DND-41 (cell line): ENCODE measurements at regions not wholly inside any gene's neighbourhood (a gene's known extent, or its start where the extent isn't known, plus 50 kb on each side); places are given as distances from the start of the nearest gene placed in this dataset.
"Not testable (repeated sequence)": the region's sequence is repeated elsewhere in the genome, so short reads cannot be mapped to it uniquely, and the experiment has no call there.

Experiments used
- ATAC-seq: fragments of 200-7000 bp; cut with Tn5 transposase; 3 replicates; pipeline ENCODE4 v1.9.1; 2021; ENCODE audit warnings: low read depth; ENCODE audit not compliant: insufficient read depth
- DNase-seq: peaks from one replicate; pipeline ENCODE4 v3.0.0-alpha.2; 2020
- H2AFZ ChIP-seq: 2 replicates; pipeline ENCODE4 v1.6.0; 2012; ENCODE audit warnings: low read depth, low read length
- H3K27ac ChIP-seq: 2 replicates; pipeline ENCODE4 v1.5.1; 2012; ENCODE audit warnings: low read length, inconsistent platforms
- H3K27me3 ChIP-seq: fragments of 200-600 bp; sonication (generic); 2 replicates; pipeline ENCODE4 v1.6.0; 2012; ENCODE audit warnings: low read length, mild to moderate bottlenecking, inconsistent platforms; ENCODE audit not compliant: insufficient read depth, poor library complexity
- H3K36me3 ChIP-seq: 2 replicates; pipeline ENCODE4 v1.5.1; 2012; ENCODE audit warnings: low read length, inconsistent platforms; ENCODE audit not compliant: insufficient read depth
- H3K4me1 ChIP-seq: 2 replicates; pipeline ENCODE4 v1.5.1; 2012; ENCODE audit warnings: mild to moderate bottlenecking, low read length; ENCODE audit not compliant: insufficient read depth
- H3K4me2 ChIP-seq: 2 replicates; pipeline ENCODE4 v1.6.0; 2012; ENCODE audit warnings: mild to moderate bottlenecking, moderate library complexity, low read length, inconsistent platforms; ENCODE audit not compliant: insufficient read depth
- H3K4me3 ChIP-seq, 2 experiments: fragments of 200-600 bp in 1 of 2; shearing (Covaris generic) in 1 of 2; 2 replicates each; pipeline ENCODE4 v1.5.1; 2012 to 2016; ENCODE audit warnings: inconsistent platforms in 2 of 2, low read length in 2 of 2, mild to moderate bottlenecking in 2 of 2, low read depth in 1 of 2, moderate library complexity in 1 of 2
- H3K79me2 ChIP-seq: 2 replicates; pipeline ENCODE4 v1.6.0; 2012; ENCODE audit warnings: low read length, inconsistent platforms; ENCODE audit not compliant: insufficient read depth
- H3K9ac ChIP-seq: 2 replicates; pipeline ENCODE4 v1.6.0; 2012; ENCODE audit warnings: low read depth, mild to moderate bottlenecking, inconsistent platforms, low read length, moderate library complexity
- H3K9me3 ChIP-seq: 2 replicates; pipeline ENCODE4 v1.5.1; 2012; ENCODE audit warnings: low read length, moderate library complexity, mild to moderate bottlenecking, inconsistent platforms; ENCODE audit not compliant: insufficient read depth, severe bottlenecking
- H4K20me1 ChIP-seq: 2 replicates; pipeline ENCODE4 v1.6.0; 2012; ENCODE audit warnings: low read length; ENCODE audit not compliant: insufficient read depth
- CTCF ChIP-seq: IDR thresholded peaks from 2 replicates; pipeline ENCODE4 v1.5.1; 2012; ENCODE audit warnings: borderline replicate concordance, low read length, moderate library complexity, mild to moderate bottlenecking; ENCODE audit not compliant: poor library complexity, severe bottlenecking; ENCODE audit errors: extremely low read depth
- EZH2 ChIP-seq: IDR thresholded peaks from 3 replicates; pipeline ENCODE4 v1.6.1; 2012; ENCODE audit warnings: borderline replicate concordance, low read depth, mild to moderate bottlenecking, moderate library complexity, low read length, inconsistent platforms; ENCODE audit not compliant: severe bottlenecking

GRCh38 chr1:102472520-102472919, 475.8 kb upstream of the OLFM3 start:
- Histone ChIP-seq H3K27me3 (no peaks in the 10 kb centered on the region), H3K9me3 (no peaks in the 10 kb centered on the region), H3K4me1 (no peaks in the 10 kb centered on the region), H3K36me3 (no peaks in the 10 kb centered on the region), H3K4me2 (no peak overlapping the region), H3K9ac (no peak overlapping the region), H3K4me3 (no peak overlapping the region), H3K79me2 (no peaks in the 10 kb centered on the region), H4K20me1 (no peaks in the 10 kb centered on the region), H3K27ac (no peak overlapping the region), H2AFZ (no peak overlapping the region)
- TF ChIP-seq EZH2 = no peak
- TF ChIP-seq CTCF = no peak
- DNase-seq (no peak), ATAC-seq (no peak)

- no peak for TF ChIP-seq CTCF
- TF ChIP-seq EZH2 = no peak
- H4K20me1 ChIP-seq = no peaks in the 10 kb centered on the region
- H3K27me3 ChIP-seq = no peaks in the 10 kb centered on the region
- no peaks in the 10 kb centered on the region for H3K9me3 ChIP-seq
- no peak overlapping the region for H3K4me2 ChIP-seq
- no peaks in the 10 kb centered on the region for H3K79me2 ChIP-seq
- DNase-seq (no peak), ATAC-seq (no peak)
- no peak overlapping the region for H3K9ac ChIP-seq
- H3K4me3 ChIP-seq = no peak overlapping the region
- no peaks in the 10 kb centered on the region for H3K4me1 ChIP-seq
- no peak overlapping the region for H3K27ac ChIP-seq
- no peaks in the 10 kb centered on the region for H3K36me3 ChIP-seq
- no peak overlapping the region for H2AFZ ChIP-seq
Observed at GRCh38 chr1:102470767-102471166, 474.0 kb upstream of the OLFM3 start.

- Histone ChIP-seq H3K79me2 (no peaks in the 10 kb centered on the region), H4K20me1 (no peaks in the 10 kb centered on the region), H3K4me1 (no peaks in the 10 kb centered on the region), H3K4me2 (no peak overlapping the region), H3K27me3 (no peaks in the 10 kb centered on the region), H2AFZ (no peak overlapping the region), H3K4me3 (no peak overlapping the region), H3K27ac (no peak overlapping the region), H3K9me3 (no peaks in the 10 kb centered on the region), H3K36me3 (no peaks in the 10 kb centered on the region), H3K9ac (no peak overlapping the region)
- no peak for ATAC-seq
- DNase-seq = no peak
- TF ChIP-seq EZH2 (no peak), CTCF (no peak)
Observed at GRCh38 chr1:102466487-102466886, 469.8 kb upstream of the OLFM3 start.

- no peak overlapping the region for H3K27ac ChIP-seq
- no peaks in the 10 kb centered on the region for H3K27me3 ChIP-seq
- H4K20me1 ChIP-seq = no peaks in the 10 kb centered on the region
- no peak overlapping the region for H3K9ac ChIP-seq
- no peaks in the 10 kb centered on the region for H3K36me3 ChIP-seq
- no peak for DNase-seq
- no peak overlapping the region for H2AFZ ChIP-seq
- H3K4me3 ChIP-seq = no peak overlapping the region
- no peaks in the 10 kb centered on the region for H3K9me3 ChIP-seq
- no peak for ATAC-seq
- H3K79me2 ChIP-seq = no peaks in the 10 kb centered on the region
- no peak overlapping the region for H3K4me2 ChIP-seq
- TF ChIP-seq CTCF = no peak
- no peaks in the 10 kb centered on the region for H3K4me1 ChIP-seq
Observed at GRCh38 chr1:102463328-102463727, 466.6 kb upstream of the OLFM3 start.

GRCh38 chr1:102442317-102442716, 445.6 kb upstream of the OLFM3 start:
- not testable (repeated sequence) for H3K27me3 ChIP-seq, H3K9ac ChIP-seq, H3K4me3 ChIP-seq, DNase-seq, H2AFZ ChIP-seq, H4K20me1 ChIP-seq, H3K4me2 ChIP-seq, H3K4me1 ChIP-seq, ATAC-seq, H3K27ac ChIP-seq, H3K9me3 ChIP-seq, H3K36me3 ChIP-seq, H3K79me2 ChIP-seq
